SK-N-SH (cell line): ENCODE measurements at regions not wholly inside any gene's neighbourhood (a gene's known extent, or its start where the extent isn't known, plus 50 kb on each side); places are given as distances from the start of the nearest gene placed in this dataset.

Source experiments
- CTCF ChIA-PET: fragments of 300-600, 350-600 bp; formaldehyde crosslinking; extraction: SDS; loops from one replicate; lab custom pipeline; 2021; lab: Yijun Ruan, JAX
- POLR2A ChIA-PET: fragments of 350-600 bp; sonication (Branson Sonifier 250); formaldehyde crosslinking; extraction: SDS; loops from one replicate; lab custom pipeline; 2020; ENCODE audit warnings: antibody characterized with exemption, inconsistent platforms; lab: Yijun Ruan, JAX
- DNase-seq: peaks from one replicate; pipeline ENCODE4 v3.0.0; 2012
- H2AFZ ChIP-seq: fragments of 200-600 bp; sonication (generic); 2 replicates; pipeline ENCODE4 v1.8.1; 2016; ENCODE audit warnings: antibody characterized with exemption, mild to moderate bottlenecking, low read depth
- H3F3A ChIP-seq: fragments of 200-600 bp; sonication (generic); replicated peaks from 2 replicates; pipeline ENCODE3; 2016; ENCODE audit warnings: antibody characterized with exemption, mild to moderate bottlenecking; ENCODE audit not compliant: insufficient read depth
- H3K27ac ChIP-seq, 2 experiments: fragments of 200-500 bp in 1 of 2; fragments of 200-600 bp in 1 of 2; sonication (Bioruptor generic) in 1 of 2; sonication (generic), shearing (Covaris generic) in 1 of 2; 2 replicates each; pipeline versions ENCODE4 v1.5.1 to v1.6.1; 2014 to 2016; ENCODE audit warnings: low read depth in 2 of 2, inconsistent platforms in 1 of 2, low read length in 1 of 2, mild to moderate bottlenecking in 1 of 2, mixed read lengths in 1 of 2
- H3K27me3 ChIP-seq: fragments of 200-600 bp; sonication (generic), shearing (Covaris generic); 2 replicates; pipeline ENCODE4 v1.6.1; 2016; ENCODE audit warnings: mixed run types; ENCODE audit not compliant: insufficient read depth
- H3K36me3 ChIP-seq, 2 experiments: fragments of 200-500 bp in 1 of 2; fragments of 200-600 bp in 1 of 2; sonication (Bioruptor generic) in 1 of 2; sonication (generic) in 1 of 2; replicated peaks in 1 of 2; 2 replicates each; pipeline versions ENCODE3 to v1.5.1; 2014 to 2016; ENCODE audit warnings: low read length in 1 of 2, mild to moderate bottlenecking in 1 of 2; ENCODE audit not compliant: insufficient read depth in 2 of 2, control insufficient read depth in 1 of 2
- H3K4me1 ChIP-seq, 2 experiments: fragments of 200-500 bp in 1 of 2; fragments of 200-600 bp in 1 of 2; sonication (Bioruptor generic) in 1 of 2; sonication (generic), shearing (Covaris generic) in 1 of 2; 2 replicates each; pipeline versions ENCODE4 v1.5.1 to v1.6.1; 2014 to 2016; ENCODE audit warnings: low read depth in 1 of 2, low read length in 1 of 2, mixed run types in 1 of 2; ENCODE audit not compliant: insufficient read depth in 2 of 2, control insufficient read depth in 1 of 2
- H3K4me2 ChIP-seq: fragments of 200-600 bp; sonication (generic), shearing (Covaris generic); 2 replicates; pipeline ENCODE4 v1.6.1; 2017; ENCODE audit warnings: mixed run types
- H3K4me3 ChIP-seq, 2 experiments: fragments of 200-500 bp in 1 of 2; fragments of 200-600 bp in 1 of 2; sonication (Bioruptor generic) in 1 of 2; sonication (generic), shearing (Covaris generic) in 1 of 2; 2 replicates each; pipeline versions ENCODE4 v1.5.1 to v1.8.1; 2014 to 2016; ENCODE audit warnings: low read depth in 2 of 2, inconsistent platforms in 1 of 2, low read length in 1 of 2, mild to moderate bottlenecking in 1 of 2, mixed read lengths in 1 of 2, moderate library complexity in 1 of 2
- H3K79me2 ChIP-seq: fragments of 200-600 bp; sonication (generic); 2 replicates; pipeline ENCODE4 v1.8.1; 2017; ENCODE audit warnings: mild to moderate bottlenecking; ENCODE audit not compliant: insufficient read depth
- H3K9ac ChIP-seq: fragments of 200-600 bp; sonication (generic); 2 replicates; pipeline ENCODE4 v1.6.1; 2017; ENCODE audit warnings: mixed run types
- H3K9me2 ChIP-seq: fragments of 200-600 bp; sonication (generic); 2 replicates; pipeline ENCODE4 v1.6.1; 2017; ENCODE audit warnings: mixed run types
- H3K9me3 ChIP-seq: fragments of 200-600 bp; sonication (generic); 2 replicates; pipeline ENCODE4 v1.6.1; 2017; ENCODE audit warnings: mixed run types, mild to moderate bottlenecking, moderate library complexity
- H4K20me1 ChIP-seq: fragments of 200-600 bp; sonication (generic); 2 replicates; pipeline ENCODE4 v1.6.1; 2017; ENCODE audit warnings: mild to moderate bottlenecking, mixed run types; ENCODE audit not compliant: insufficient read depth
- CHD2 ChIP-seq: fragments of 150-350 bp; IDR thresholded peaks from 2 replicates; pipeline ENCODE4 v1.6.1; 2018; ENCODE audit warnings: low read length; ENCODE audit not compliant: partially characterized antibody
- CTCF ChIP-seq: fragments of 200-600 bp; sonication (generic); IDR thresholded peaks from 2 replicates; pipeline ENCODE4 v1.6.1; 2017; ENCODE audit warnings: antibody characterized with exemption, mild to moderate bottlenecking, moderate library complexity
- EP300 ChIP-seq, 2 experiments: IDR thresholded peaks; 2 replicates each; pipeline versions ENCODE4 v1.4.0 to v1.6.1; 2012; ENCODE audit warnings: borderline replicate concordance in 1 of 2, low read depth in 1 of 2, low read length in 1 of 2
- EZH2phosphoT487 ChIP-seq: fragments of 200-600 bp; sonication (generic); IDR thresholded peaks from 2 replicates; pipeline ENCODE4 v1.6.1; 2017; ENCODE audit warnings: low read depth, mixed run types, mild to moderate bottlenecking, antibody characterized with exemption, moderate library complexity, borderline replicate concordance
- FOSL2 ChIP-seq: IDR thresholded peaks from 2 replicates; pipeline ENCODE4 v1.4.0; 2012; ENCODE audit warnings: low read depth, mild to moderate bottlenecking, moderate library complexity, borderline replicate concordance
- FOXJ3 ChIP-seq: sonication (generic); formaldehyde crosslinking; IDR thresholded peaks from 2 replicates; pipeline ENCODE4 v1.5.1; 2020; ENCODE audit warnings: mild to moderate bottlenecking, missing genetic modification reagents
- GATA2 ChIP-seq: sonication (generic); formaldehyde crosslinking; IDR thresholded peaks from 2 replicates; pipeline ENCODE4 v1.5.0; 2020; ENCODE audit warnings: mild to moderate bottlenecking, missing genetic modification reagents
- IRF3 ChIP-seq: fragments of 150-350 bp; IDR thresholded peaks from 2 replicates; pipeline ENCODE4 v1.6.1; 2016; ENCODE audit warnings: mild to moderate bottlenecking, low read depth, low read length
- JUND ChIP-seq: IDR thresholded peaks from 2 replicates; pipeline ENCODE4 v1.4.0; 2012
- MAX ChIP-seq: IDR thresholded peaks from 2 replicates; pipeline ENCODE4 v1.4.0; 2012; ENCODE audit warnings: low read depth
- MXI1 ChIP-seq: IDR thresholded peaks from 2 replicates; pipeline ENCODE4 v1.6.1; 2012; ENCODE audit warnings: mild to moderate bottlenecking, low read depth, low read length, improper control_type of control experiment
- RAD21 ChIP-seq: IDR thresholded peaks from 2 replicates; pipeline ENCODE4 v1.6.1; 2012; ENCODE audit warnings: mild to moderate bottlenecking, low read length
- RCOR1 ChIP-seq: fragments of 150-350 bp; IDR thresholded peaks from 2 replicates; pipeline ENCODE4 v1.6.1; 2017; ENCODE audit warnings: antibody characterized with exemption, low read length
- REST ChIP-seq: IDR thresholded peaks from 2 replicates; pipeline ENCODE4 v1.6.1; 2012; ENCODE audit warnings: mild to moderate bottlenecking, low read depth, low read length, moderate library complexity
- SIN3A ChIP-seq: IDR thresholded peaks from 2 replicates; pipeline ENCODE4 v1.6.1; 2012; ENCODE audit warnings: low read depth, mild to moderate bottlenecking, low read length, moderate library complexity, borderline replicate concordance
- TAF1 ChIP-seq: IDR thresholded peaks from 2 replicates; pipeline ENCODE4 v1.6.1; 2012; ENCODE audit warnings: low read depth, mild to moderate bottlenecking, low read length, moderate library complexity, borderline replicate concordance
- TCF12 ChIP-seq: IDR thresholded peaks from 2 replicates; pipeline ENCODE4 v1.4.0; 2012
- USF1 ChIP-seq: IDR thresholded peaks from 2 replicates; pipeline ENCODE4 v1.4.0; 2012; ENCODE audit warnings: low read depth, borderline replicate concordance
- USF2 ChIP-seq: fragments of 150-350 bp; IDR thresholded peaks from 2 replicates; pipeline ENCODE4 v1.6.1; 2017; ENCODE audit warnings: antibody characterized with exemption, low read length, low read depth, borderline replicate concordance

- H3K9ac ChIP-seq: no peak overlapping the region
- H3K79me2 ChIP-seq: no peaks in the 10 kb centered on the region
- H2AFZ ChIP-seq: no peak overlapping the region
- H3F3A ChIP-seq: no peaks in the 10 kb centered on the region
- no peak overlapping the region for H3K27ac ChIP-seq
- no peaks in the 10 kb centered on the region for H4K20me1 ChIP-seq
- peaks cover 0 to 2% of the 10 kb centered on the region in 2 experiments; a peak in 1 of 4 replicates for H3K4me1 ChIP-seq
- no peaks in the 10 kb centered on the region for H3K9me2 ChIP-seq
- H3K36me3 ChIP-seq: no peaks in the 10 kb centered on the region
- no peaks in the 10 kb centered on the region for H3K9me3 ChIP-seq
- no peak overlapping the region for H3K4me3 ChIP-seq
- no peak for TF ChIP-seq RCOR1
- TF ChIP-seq USF1: no peak
- no peak for TF ChIP-seq TAF1
- no peak for TF ChIP-seq REST
- TF ChIP-seq GATA2 (CRISPR knock-in tag): no peak
- no peak for TF ChIP-seq SIN3A
- no peak for TF ChIP-seq EZH2phosphoT487
- no peak for TF ChIP-seq CTCF
- TF ChIP-seq EP300 (IDR thresholded peaks at IDR 0.05; ENCODE audit: borderline replicate concordance in 1 of 2, low read depth in 1 of 2, low read length in 1 of 2): no peak
- TF ChIP-seq JUND: no peak
- no peak for TF ChIP-seq RAD21
- TF ChIP-seq CHD2: no peak
- TF ChIP-seq FOSL2: no peak
- TF ChIP-seq TCF12: no peak
- TF ChIP-seq MXI1: no peak
- TF ChIP-seq USF2: no peak
- TF ChIP-seq FOXJ3 (CRISPR knock-in tag): no peak
- no peak for TF ChIP-seq IRF3
- no peak for TF ChIP-seq MAX
- H3K4me2 ChIP-seq: no peak overlapping the region
- ChIA-PET POLR2A (no interaction called here), CTCF (interaction anchor here (1.4 kb wide), 1 partner anchor 17 kb away, joined by 4 read pairs; no protein-coding TSS in a partner anchor)
- H3K27me3 ChIP-seq: no peaks in the 10 kb centered on the region; the same call in 1 of the 2 replicates
- DNase-seq: no peak
Observed at GRCh38 chr2:175449616-175450015, 268.1 kb upstream of the ATP5MC3 start.
